ENCODE measurements at regions not wholly inside any gene's neighbourhood (a gene's known extent, or its start where the extent isn't known, plus 50 kb on each side); places are given as distances from the start of the nearest gene placed in this dataset.

DNA sequence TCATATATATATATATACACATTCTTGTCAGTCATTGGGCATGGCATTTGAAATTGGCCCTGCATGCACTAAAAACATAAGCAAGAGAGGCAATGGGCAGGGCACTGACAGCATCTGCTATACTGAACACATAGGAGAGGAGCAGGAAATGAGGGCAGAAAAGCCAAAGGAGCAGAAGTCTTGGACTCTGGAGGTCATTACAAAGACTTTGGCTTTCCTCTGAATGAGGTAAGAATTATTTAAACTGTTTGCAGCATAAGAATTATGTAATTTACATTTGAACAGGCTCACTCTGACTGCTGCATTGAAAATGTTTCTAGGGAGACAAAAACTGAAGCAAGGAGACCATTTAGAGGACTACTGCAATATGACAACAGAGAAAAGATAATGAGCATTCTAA lies 396.5 kb downstream of the PRDM5 start:
- Histone ChIP-seq H3K36me3 (ENCODE audit: insufficient read depth, low read length, poor library complexity, severe bottlenecking) (no peaks in the 10 kb centered on the region), H3K27me3 (replicated peaks; ENCODE audit: insufficient read depth, low read depth, low read length, poor library complexity) (no peaks in the 10 kb centered on the region), H3K4me3 (ENCODE audit: low read depth, low read length, poor library complexity, severe bottlenecking) (no peak overlapping the region), H3K9me3 (ENCODE audit: low read depth, low read length, poor library complexity, severe bottlenecking) (no peaks in the 10 kb centered on the region), H3K4me1 (ENCODE audit: insufficient read depth, low read length, poor library complexity, severe bottlenecking) (no peaks in the 10 kb centered on the region), H3K27ac (ENCODE audit: low read depth, low read length, poor library complexity, severe bottlenecking) (no peak overlapping the region)
- TF ChIP-seq EZH2 (IDR thresholded peaks at IDR 0.05; ENCODE audit: borderline replicate concordance, low read depth, low read length, poor library complexity, severe bottlenecking): no peak
- TF ChIP-seq, protein P1, sequence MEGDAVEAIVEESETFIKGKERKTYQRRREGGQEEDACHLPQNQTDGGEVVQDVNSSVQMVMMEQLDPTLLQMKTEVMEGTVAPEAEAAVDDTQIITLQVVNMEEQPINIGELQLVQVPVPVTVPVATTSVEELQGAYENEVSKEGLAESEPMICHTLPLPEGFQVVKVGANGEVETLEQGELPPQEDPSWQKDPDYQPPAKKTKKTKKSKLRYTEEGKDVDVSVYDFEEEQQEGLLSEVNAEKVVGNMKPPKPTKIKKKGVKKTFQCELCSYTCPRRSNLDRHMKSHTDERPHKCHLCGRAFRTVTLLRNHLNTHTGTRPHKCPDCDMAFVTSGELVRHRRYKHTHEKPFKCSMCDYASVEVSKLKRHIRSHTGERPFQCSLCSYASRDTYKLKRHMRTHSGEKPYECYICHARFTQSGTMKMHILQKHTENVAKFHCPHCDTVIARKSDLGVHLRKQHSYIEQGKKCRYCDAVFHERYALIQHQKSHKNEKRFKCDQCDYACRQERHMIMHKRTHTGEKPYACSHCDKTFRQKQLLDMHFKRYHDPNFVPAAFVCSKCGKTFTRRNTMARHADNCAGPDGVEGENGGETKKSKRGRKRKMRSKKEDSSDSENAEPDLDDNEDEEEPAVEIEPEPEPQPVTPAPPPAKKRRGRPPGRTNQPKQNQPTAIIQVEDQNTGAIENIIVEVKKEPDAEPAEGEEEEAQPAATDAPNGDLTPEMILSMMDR (conservative IDR thresholded peaks at IDR 0.05; ENCODE audit: low read depth, low read length): no peak
- ChIA-PET CTCF (no interaction called here), POLR2A (ENCODE audit: low non-redundant PET) (no interaction called here)
- no peak for DNase-seq (ENCODE audit: low spot score)
- intact Hi-C loops (cut with micrococcal nuclease; ENCODE audit: unreplicated experiment): no loop called here
- no TSS peak for BruUV-seq (replicated peaks)

DNA sequence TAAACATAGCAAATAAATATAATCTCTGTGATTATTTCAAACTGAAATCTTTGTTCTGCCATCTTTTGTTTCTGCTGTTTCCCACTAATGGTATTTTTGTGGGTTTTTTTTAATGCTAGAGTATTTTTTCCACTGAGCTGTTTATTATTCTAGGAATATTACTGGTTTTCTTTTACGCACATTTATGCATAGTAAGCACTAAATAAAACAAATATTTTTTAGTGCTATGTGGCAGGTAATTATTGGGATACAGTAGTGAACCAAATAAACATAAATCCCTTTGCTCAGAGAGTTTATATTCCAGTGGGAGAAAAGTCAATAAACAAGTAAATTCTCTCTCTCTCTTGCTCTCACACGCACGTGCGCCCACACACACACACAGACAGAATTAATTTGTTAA lies 397.4 kb downstream of the PRDM5 start:
- DNase-seq (ENCODE audit: low spot score): no peak
- BruUV-seq (replicated peaks): no TSS peak
- no peak overlapping the region for H3K27ac ChIP-seq (ENCODE audit: low read depth, low read length, poor library complexity, severe bottlenecking)
- H3K27me3 ChIP-seq (replicated peaks; ENCODE audit: insufficient read depth, low read depth, low read length, poor library complexity): no peaks in the 10 kb centered on the region
- POLR2A ChIA-PET (ENCODE audit: low non-redundant PET): no interaction called here
- intact Hi-C loops (cut with micrococcal nuclease; ENCODE audit: unreplicated experiment): no loop called here
- H3K36me3 ChIP-seq (ENCODE audit: insufficient read depth, low read length, poor library complexity, severe bottlenecking): no peaks in the 10 kb centered on the region
- no peaks in the 10 kb centered on the region for H3K9me3 ChIP-seq (ENCODE audit: low read depth, low read length, poor library complexity, severe bottlenecking)
- no peaks in the 10 kb centered on the region for H3K4me1 ChIP-seq (ENCODE audit: insufficient read depth, low read length, poor library complexity, severe bottlenecking)
- no peak overlapping the region for H3K4me3 ChIP-seq (ENCODE audit: low read depth, low read length, poor library complexity, severe bottlenecking)
- TF ChIP-seq EZH2 (IDR thresholded peaks at IDR 0.05; ENCODE audit: borderline replicate concordance, low read depth, low read length, poor library complexity, severe bottlenecking): no peak
- CTCF ChIA-PET: no interaction called here

DNA sequence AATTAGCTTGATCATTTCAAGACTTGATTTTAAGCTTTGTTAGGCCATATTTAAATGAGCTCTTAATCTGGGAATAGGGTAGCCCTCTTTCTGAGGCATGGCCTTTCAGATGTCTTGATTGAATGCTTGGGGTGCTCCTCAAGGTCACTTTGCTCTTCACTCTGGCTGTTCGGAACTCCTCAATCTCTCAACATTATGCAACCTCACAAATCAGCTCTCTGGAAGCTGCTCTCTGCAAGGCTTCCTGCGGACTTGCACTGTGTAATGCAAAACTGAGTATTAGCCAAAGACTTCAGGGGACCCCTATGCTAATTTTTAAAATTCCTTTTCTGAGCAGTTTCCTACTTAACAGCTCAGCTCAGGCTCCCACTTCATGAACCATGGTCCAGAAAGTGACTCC lies 398.3 kb downstream of the PRDM5 start:
- no peak overlapping the region for H3K4me3 ChIP-seq (ENCODE audit: low read depth, low read length, poor library complexity, severe bottlenecking)
- DNase-seq (ENCODE audit: low spot score): no peak
- no peaks in the 10 kb centered on the region for H3K27me3 ChIP-seq (replicated peaks; ENCODE audit: insufficient read depth, low read depth, low read length, poor library complexity)
- intact Hi-C loops (cut with micrococcal nuclease; ENCODE audit: unreplicated experiment): no loop called here
- ChIA-PET CTCF (no interaction called here), POLR2A (ENCODE audit: low non-redundant PET) (no interaction called here)
- H3K36me3 ChIP-seq (ENCODE audit: insufficient read depth, low read length, poor library complexity, severe bottlenecking): no peaks in the 10 kb centered on the region
- BruUV-seq (replicated peaks): no TSS peak
- TF ChIP-seq, protein P1 (conservative IDR thresholded peaks at IDR 0.05; ENCODE audit: low read depth, low read length): no peak
- no peak for TF ChIP-seq EZH2 (IDR thresholded peaks at IDR 0.05; ENCODE audit: borderline replicate concordance, low read depth, low read length, poor library complexity, severe bottlenecking)
- no peaks in the 10 kb centered on the region for H3K4me1 ChIP-seq (ENCODE audit: insufficient read depth, low read length, poor library complexity, severe bottlenecking)
- no peak overlapping the region for H3K27ac ChIP-seq (ENCODE audit: low read depth, low read length, poor library complexity, severe bottlenecking)
- no peaks in the 10 kb centered on the region for H3K9me3 ChIP-seq (ENCODE audit: low read depth, low read length, poor library complexity, severe bottlenecking)

DNA sequence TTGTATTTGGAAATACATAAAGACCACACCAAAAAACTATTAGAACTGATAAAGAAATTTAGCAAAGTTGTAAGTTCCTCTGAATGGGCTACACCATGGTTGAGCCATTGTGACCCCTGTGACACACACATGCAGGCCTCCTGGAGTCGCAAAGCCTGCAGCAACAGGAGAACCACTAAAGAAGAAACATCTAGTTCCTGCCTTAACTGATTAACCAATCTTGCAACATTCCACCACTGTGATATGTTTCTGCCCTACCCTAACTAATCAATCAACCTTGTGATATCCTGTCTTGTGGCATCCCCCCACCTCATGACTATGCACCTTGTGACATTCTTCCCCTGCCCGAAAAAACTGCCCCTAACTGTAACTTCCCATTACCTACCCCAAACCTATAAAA lies 401.8 kb downstream of the PRDM5 start:
- ChIA-PET POLR2A (ENCODE audit: low non-redundant PET) (no interaction called here), CTCF (no interaction called here)
- Histone ChIP-seq H3K27me3 (replicated peaks; ENCODE audit: insufficient read depth, low read depth, low read length, poor library complexity) (no peaks in the 10 kb centered on the region), H3K4me3 (ENCODE audit: low read depth, low read length, poor library complexity, severe bottlenecking) (no peak overlapping the region), H3K4me1 (ENCODE audit: insufficient read depth, low read length, poor library complexity, severe bottlenecking) (no peaks in the 10 kb centered on the region), H3K27ac (ENCODE audit: low read depth, low read length, poor library complexity, severe bottlenecking) (no peak overlapping the region), H3K9me3 (ENCODE audit: low read depth, low read length, poor library complexity, severe bottlenecking) (no peaks in the 10 kb centered on the region), H3K36me3 (ENCODE audit: insufficient read depth, low read length, poor library complexity, severe bottlenecking) (no peaks in the 10 kb centered on the region)
- TF ChIP-seq EZH2 (IDR thresholded peaks at IDR 0.05; ENCODE audit: borderline replicate concordance, low read depth, low read length, poor library complexity, severe bottlenecking): no peak
- TF ChIP-seq, protein P1 (conservative IDR thresholded peaks at IDR 0.05; ENCODE audit: low read depth, low read length): no peak
- BruUV-seq (replicated peaks): no TSS peak
- intact Hi-C loops (cut with micrococcal nuclease; ENCODE audit: unreplicated experiment): no loop called here
- no peak for DNase-seq (ENCODE audit: low spot score)
